ENCODE measurements at regions not wholly inside any gene's neighbourhood (a gene's known extent, or its start where the extent isn't known, plus 50 kb on each side); places are given as distances from the start of the nearest gene placed in this dataset.

- no peak for DNase-seq
- Histone ChIP-seq H3K4me3 (ENCODE audit: low read length) (no peak overlapping the region), H3K36me3 (ENCODE audit: control insufficient read depth, insufficient read depth, low read length) (no peaks in the 10 kb centered on the region), H3K27me3 (ENCODE audit: control insufficient read depth, insufficient read depth, low read length) (no peaks in the 10 kb centered on the region), H3K4me1 (ENCODE audit: control insufficient read depth, insufficient read depth, low read length) (no peaks in the 10 kb centered on the region), H3K27ac (ENCODE audit: low read length) (no peak overlapping the region), H3K9me3 (replicated peaks; ENCODE audit: control insufficient read depth, low read depth, low read length) (peaks cover 4% of the 10 kb centered on the region)
- no CpG with 5 or more reads among the region's 1 CpG for WGBS (ENCODE audit: insufficient coverage)
Observed at GRCh38 chr5:54621048-54621447, 103.5 kb downstream of the SNX18 start.

- WGBS (ENCODE audit: insufficient coverage): 80% methylated on average over 2 of the region's 3 CpGs
- H3K4me3 ChIP-seq (ENCODE audit: low read length): no peak overlapping the region
- H3K4me1 ChIP-seq (ENCODE audit: control insufficient read depth, insufficient read depth, low read length): no peaks in the 10 kb centered on the region
- H3K9me3 ChIP-seq (replicated peaks; ENCODE audit: control insufficient read depth, low read depth, low read length): peaks cover 4% of the 10 kb centered on the region
- H3K27ac ChIP-seq (ENCODE audit: low read length): no peak overlapping the region
- no peak for DNase-seq
- no peaks in the 10 kb centered on the region for H3K36me3 ChIP-seq (ENCODE audit: control insufficient read depth, insufficient read depth, low read length)
- H3K27me3 ChIP-seq (ENCODE audit: control insufficient read depth, insufficient read depth, low read length): no peaks in the 10 kb centered on the region
Observed at GRCh38 chr5:54620141-54620933, 102.8 kb downstream of the SNX18 start.

GRCh38 chr5:54619731-54620130 is 102.2 kb downstream of the SNX18 start:
- Histone ChIP-seq H3K27me3 (ENCODE audit: control insufficient read depth, insufficient read depth, low read length) (no peaks in the 10 kb centered on the region), H3K4me3 (ENCODE audit: low read length) (no peak overlapping the region), H3K36me3 (ENCODE audit: control insufficient read depth, insufficient read depth, low read length) (no peaks in the 10 kb centered on the region), H3K9me3 (replicated peaks; ENCODE audit: control insufficient read depth, low read depth, low read length) (peaks cover 4% of the 10 kb centered on the region), H3K27ac (ENCODE audit: low read length) (no peak overlapping the region), H3K4me1 (ENCODE audit: control insufficient read depth, insufficient read depth, low read length) (no peaks in the 10 kb centered on the region)
- DNase-seq: no peak
- no CpG with 5 or more reads among the region's 2 CpGs for WGBS (ENCODE audit: insufficient coverage)

GRCh38 chr5:54616518-54617220 is 99.1 kb downstream of the SNX18 start:
- H3K27ac ChIP-seq (ENCODE audit: low read length): no peak overlapping the region
- no peaks in the 10 kb centered on the region for H3K9me3 ChIP-seq (replicated peaks; ENCODE audit: control insufficient read depth, low read depth, low read length)
- no peaks in the 10 kb centered on the region for H3K4me1 ChIP-seq (ENCODE audit: control insufficient read depth, insufficient read depth, low read length)
- no peak overlapping the region for H3K4me3 ChIP-seq (ENCODE audit: low read length)
- 95% methylated on average over 6 of the region's 8 CpGs for WGBS (ENCODE audit: insufficient coverage)
- H3K36me3 ChIP-seq (ENCODE audit: control insufficient read depth, insufficient read depth, low read length): no peaks in the 10 kb centered on the region
- no peaks in the 10 kb centered on the region for H3K27me3 ChIP-seq (ENCODE audit: control insufficient read depth, insufficient read depth, low read length)
- no peak for DNase-seq

GRCh38 chr5:54616031-54616430 is 98.5 kb downstream of the SNX18 start:
- no peak overlapping the region for H3K27ac ChIP-seq (ENCODE audit: low read length)
- no peaks in the 10 kb centered on the region for H3K36me3 ChIP-seq (ENCODE audit: control insufficient read depth, insufficient read depth, low read length)
- no CpG with 5 or more reads among the region's 3 CpGs for WGBS (ENCODE audit: insufficient coverage)
- H3K4me3 ChIP-seq (ENCODE audit: low read length): no peak overlapping the region
- H3K4me1 ChIP-seq (ENCODE audit: control insufficient read depth, insufficient read depth, low read length): no peaks in the 10 kb centered on the region
- no peaks in the 10 kb centered on the region for H3K9me3 ChIP-seq (replicated peaks; ENCODE audit: control insufficient read depth, low read depth, low read length)
- DNase-seq: peak; percentile 69
- H3K27me3 ChIP-seq (ENCODE audit: control insufficient read depth, insufficient read depth, low read length): no peaks in the 10 kb centered on the region

GRCh38 chr5:54615381-54615780 is 97.8 kb downstream of the SNX18 start:
- H3K4me1 ChIP-seq (ENCODE audit: control insufficient read depth, insufficient read depth, low read length): no peaks in the 10 kb centered on the region
- no peak for DNase-seq
- no peak overlapping the region for H3K4me3 ChIP-seq (ENCODE audit: low read length)
- WGBS (ENCODE audit: insufficient coverage): no CpG with 5 or more reads among the region's 1 CpG
- H3K9me3 ChIP-seq (replicated peaks; ENCODE audit: control insufficient read depth, low read depth, low read length): no peaks in the 10 kb centered on the region
- H3K27me3 ChIP-seq (ENCODE audit: control insufficient read depth, insufficient read depth, low read length): no peaks in the 10 kb centered on the region
- no peaks in the 10 kb centered on the region for H3K36me3 ChIP-seq (ENCODE audit: control insufficient read depth, insufficient read depth, low read length)
- H3K27ac ChIP-seq (ENCODE audit: low read length): no peak overlapping the region

GRCh38 chr5:54612711-54613110 is 95.2 kb downstream of the SNX18 start:
- Histone ChIP-seq H3K27ac (ENCODE audit: low read length) (no peak overlapping the region), H3K4me3 (ENCODE audit: low read length) (no peak overlapping the region), H3K27me3 (ENCODE audit: control insufficient read depth, insufficient read depth, low read length) (no peaks in the 10 kb centered on the region), H3K36me3 (ENCODE audit: control insufficient read depth, insufficient read depth, low read length) (no peaks in the 10 kb centered on the region), H3K4me1 (ENCODE audit: control insufficient read depth, insufficient read depth, low read length) (no peaks in the 10 kb centered on the region), H3K9me3 (replicated peaks; ENCODE audit: control insufficient read depth, low read depth, low read length) (no peaks in the 10 kb centered on the region)
- DNase-seq: no peak
- 80% methylated on average over 3 of the region's 5 CpGs for WGBS (ENCODE audit: insufficient coverage)

GRCh38 chr5:54611290-54611951 is 93.9 kb downstream of the SNX18 start:
- WGBS (ENCODE audit: insufficient coverage): 91% methylated on average over 1 of the region's 5 CpGs
- no peaks in the 10 kb centered on the region for H3K27me3 ChIP-seq (ENCODE audit: control insufficient read depth, insufficient read depth, low read length)
- no peak for DNase-seq
- no peaks in the 10 kb centered on the region for H3K9me3 ChIP-seq (replicated peaks; ENCODE audit: control insufficient read depth, low read depth, low read length)
- no peaks in the 10 kb centered on the region for H3K4me1 ChIP-seq (ENCODE audit: control insufficient read depth, insufficient read depth, low read length)
- no peak overlapping the region for H3K4me3 ChIP-seq (ENCODE audit: low read length)
- H3K27ac ChIP-seq (ENCODE audit: low read length): no peak overlapping the region
- no peaks in the 10 kb centered on the region for H3K36me3 ChIP-seq (ENCODE audit: control insufficient read depth, insufficient read depth, low read length)

GRCh38 chr5:54610197-54610944 is 92.8 kb downstream of the SNX18 start:
- H3K27ac ChIP-seq (ENCODE audit: low read length): no peak overlapping the region
- no peaks in the 10 kb centered on the region for H3K36me3 ChIP-seq (ENCODE audit: control insufficient read depth, insufficient read depth, low read length)
- H3K27me3 ChIP-seq (ENCODE audit: control insufficient read depth, insufficient read depth, low read length): no peaks in the 10 kb centered on the region
- WGBS (ENCODE audit: insufficient coverage): 0% methylated on average over 1 of the region's 6 CpGs
- no peaks in the 10 kb centered on the region for H3K9me3 ChIP-seq (replicated peaks; ENCODE audit: control insufficient read depth, low read depth, low read length)
- no peak overlapping the region for H3K4me3 ChIP-seq (ENCODE audit: low read length)
- peak; percentile 66 for DNase-seq
- H3K4me1 ChIP-seq (ENCODE audit: control insufficient read depth, insufficient read depth, low read length): no peaks in the 10 kb centered on the region

All from muscle of leg (tissue), 3 donors.